CD4-positive, alpha-beta T cell (primary cell): ENCODE measurements at regions not wholly inside any gene's neighbourhood (a gene's known extent, or its start where the extent isn't known, plus 50 kb on each side); places are given as distances from the start of the nearest gene placed in this dataset.

Experiments
- ATAC-seq: fragments of 200-7000 bp; cut with Tn5 transposase; one replicate; pipeline ENCODE4 v1.10.0; 2022; ENCODE audit warnings: mild to moderate bottlenecking; ENCODE audit not compliant: poor library complexity
- CTCF ChIA-PET: fragments of 350-600 bp; sonication (Branson Sonifier 250); formaldehyde crosslinking; loops from one replicate; lab custom pipeline; 2021; ENCODE audit warnings: antibody characterized with exemption, inconsistent platforms; lab: Charles Lee
- POLR2A ChIA-PET: fragments of 350-600 bp; sonication (Branson Sonifier 250); formaldehyde crosslinking; loops from one replicate; lab custom pipeline; 2021; ENCODE audit warnings: antibody characterized with exemption, inconsistent platforms; lab: Charles Lee
- DNase-seq, 14 experiments: peaks; one replicate each; pipeline ENCODE4 v3.0.0-alpha.2; 2013 to 2020; ENCODE audit warnings: mixed read lengths in 2 of 14
- H3K27ac ChIP-seq, 2 donors: one replicate each; pipeline versions ENCODE4 v1.5.1 to v1.7.0; 2013; ENCODE audit warnings: low read length in 2 of 2, low read depth in 1 of 2, mild to moderate bottlenecking in 1 of 2
- H3K27me3 ChIP-seq, 2 experiments: 1 replicate in 1 of 2; 2 replicates in 1 of 2; pipeline versions ENCODE4 v1.6.1 to v1.7.0; 2013; ENCODE audit warnings: low read length in 2 of 2, control low read depth in 1 of 2, mild to moderate bottlenecking in 1 of 2, moderate library complexity in 1 of 2; ENCODE audit not compliant: insufficient read depth in 2 of 2, control insufficient read depth in 1 of 2
- H3K36me3 ChIP-seq: one replicate; pipeline ENCODE4 v1.6.1; 2013; ENCODE audit warnings: low read length, control low read depth; ENCODE audit not compliant: insufficient read depth
- H3K4me1 ChIP-seq: one replicate; pipeline ENCODE4 v1.6.1; 2013; ENCODE audit warnings: low read length, control low read depth; ENCODE audit not compliant: insufficient read depth
- H3K4me3 ChIP-seq: one replicate; pipeline ENCODE4 v1.5.1; 2013; ENCODE audit warnings: mild to moderate bottlenecking, low read length, moderate library complexity
- H3K9me3 ChIP-seq, 2 experiments: 1 replicate in 1 of 2; 2 replicates in 1 of 2; pipeline versions ENCODE4 v1.6.1 to v1.7.0; 2013; ENCODE audit warnings: low read length in 2 of 2, mild to moderate bottlenecking in 2 of 2, control low read depth in 1 of 2, moderate library complexity in 1 of 2; ENCODE audit not compliant: control insufficient read depth in 1 of 2, insufficient read depth in 1 of 2
- H3K27ac Mint-ChIP-seq: one replicate; pipeline ENCODE4 v1.8.0; 2020; ENCODE audit warnings: mixed read lengths
- H3K27me3 Mint-ChIP-seq: one replicate; pipeline ENCODE4 v1.8.0; 2021; ENCODE audit warnings: mixed read lengths
- H3K36me3 Mint-ChIP-seq: one replicate; pipeline ENCODE4 v1.8.0; 2021; ENCODE audit warnings: low read depth, mixed read lengths
- H3K4me1 Mint-ChIP-seq: one replicate; pipeline ENCODE4 v1.8.0; 2021; ENCODE audit warnings: low read depth, mixed read lengths
- H3K4me3 Mint-ChIP-seq: one replicate; pipeline ENCODE4 v1.8.0; 2020; ENCODE audit warnings: mild to moderate bottlenecking, mixed read lengths
- H3K9me3 Mint-ChIP-seq: one replicate; pipeline ENCODE4 v1.8.0; 2020; ENCODE audit warnings: mixed read lengths
- CTCF ChIP-seq: fragments of 200-600 bp; IDR thresholded peaks from one replicate; pipeline ENCODE4 v1.8.0; 2022; ENCODE audit warnings: antibody characterized with exemption, mild to moderate bottlenecking
- intact Hi-C, 2 experiments: fragments of 100-400 bp; cut with DNase I in 1 of 2; cut with micrococcal nuclease in 1 of 2; formaldehyde crosslinking; loops; one replicate each; pipeline versions ENCODE4 v1.15.1 to v1.9.0; 2023 to 2025; cut with DNase I, micrococcal nuclease

- H3K27me3 ChIP-seq: no peaks in the 10 kb centered on the region
- intact Hi-C loops: no loop called here
- ATAC-seq (no peak), DNase-seq (no peak)
- H3K27ac Mint-ChIP-seq: no peak overlapping the region
- ChIA-PET POLR2A (no interaction called here), CTCF (no interaction called here)
- H3K4me1 Mint-ChIP-seq: no peaks in the 10 kb centered on the region
- no peaks in the 10 kb centered on the region for H3K36me3 ChIP-seq
- TF ChIP-seq CTCF: no peak
- H3K4me3 ChIP-seq: no peak overlapping the region
- no peak overlapping the region for H3K27ac ChIP-seq
- no peaks in the 10 kb centered on the region for H3K9me3 ChIP-seq
- H3K27me3 Mint-ChIP-seq: peaks cover 8% of the 10 kb centered on the region
- no peaks in the 10 kb centered on the region for H3K9me3 Mint-ChIP-seq
- H3K4me3 Mint-ChIP-seq: no peak overlapping the region
- no peaks in the 10 kb centered on the region for H3K4me1 ChIP-seq
- H3K36me3 Mint-ChIP-seq: no peaks in the 10 kb centered on the region
These were observed 440.9 kb downstream of the ENC1 start for GRCh38 chr5:74199436-74200210.

GRCh38 chr5:74199005-74199404 lies 441.5 kb downstream of the ENC1 start:
- Mint-ChIP-seq H3K4me3 (no peak overlapping the region), H3K27ac (no peak overlapping the region), H3K4me1 (no peaks in the 10 kb centered on the region), H3K36me3 (no peaks in the 10 kb centered on the region), H3K27me3 (peaks cover 6% of the 10 kb centered on the region), H3K9me3 (no peaks in the 10 kb centered on the region)
- Histone ChIP-seq H3K27me3 (no peaks in the 10 kb centered on the region), H3K9me3 (no peaks in the 10 kb centered on the region), H3K4me1 (no peaks in the 10 kb centered on the region), H3K27ac (no peak overlapping the region), H3K36me3 (no peaks in the 10 kb centered on the region), H3K4me3 (no peak overlapping the region)
- ChIA-PET CTCF (no interaction called here), POLR2A (no interaction called here)
- no peak for TF ChIP-seq CTCF
- ATAC-seq: no peak
- intact Hi-C loops: no loop called here
- DNase-seq: no peak

GRCh38 chr5:74198156-74198555 lies 442.4 kb downstream of the ENC1 start:
- Mint-ChIP-seq H3K27me3 (peaks cover 4% of the 10 kb centered on the region), H3K4me1 (no peaks in the 10 kb centered on the region), H3K4me3 (no peak overlapping the region), H3K27ac (no peak overlapping the region), H3K9me3 (no peaks in the 10 kb centered on the region), H3K36me3 (no peaks in the 10 kb centered on the region)
- ChIA-PET POLR2A (no interaction called here), CTCF (no interaction called here)
- Histone ChIP-seq H3K4me1 (no peaks in the 10 kb centered on the region), H3K4me3 (no peak overlapping the region), H3K27ac (no peak overlapping the region), H3K36me3 (no peaks in the 10 kb centered on the region), H3K27me3 (no peaks in the 10 kb centered on the region), H3K9me3 (no peaks in the 10 kb centered on the region)
- intact Hi-C loops: no loop called here
- ATAC-seq (no peak), DNase-seq (no peak)
- TF ChIP-seq CTCF: no peak
